ENCODE measurements at regions not wholly inside any gene's neighbourhood (a gene's known extent, or its start where the extent isn't known, plus 50 kb on each side); places are given as distances from the start of the nearest gene placed in this dataset.
"Not testable (repeated sequence)": the region's sequence is repeated elsewhere in the genome, so short reads cannot be mapped to it uniquely, and the experiment has no call there.

GRCh38 chr15:94858920-94859319 lies 627.6 kb downstream of the MCTP2 start:
- intact Hi-C loops (cut with DNase I; ENCODE audit: low total_unique reads), result no loop called here
- Histone ChIP-seq H3K4me1 (no peaks in the 10 kb centered on the region), H3K4me3 (no peak overlapping the region), H3K36me3 (no peaks in the 10 kb centered on the region), H3K27me3 (no peaks in the 10 kb centered on the region), H3K9me3 (no peaks in the 10 kb centered on the region), H3K27ac (no peak overlapping the region)
- no peak for TF ChIP-seq POLR2A (IDR thresholded peaks at IDR 0.05)
- TF ChIP-seq CTCF (IDR thresholded peaks at IDR 0.05), result no peak
- no peak for DNase-seq

GRCh38 chr15:94864600-94864999 lies 633.2 kb downstream of the MCTP2 start:
- Histone ChIP-seq H3K9me3 (no peaks in the 10 kb centered on the region), H3K27me3 (no peaks in the 10 kb centered on the region), H3K27ac (no peak overlapping the region), H3K4me3 (no peak overlapping the region), H3K4me1 (no peaks in the 10 kb centered on the region), H3K36me3 (no peaks in the 10 kb centered on the region)
- no peak for TF ChIP-seq POLR2A (IDR thresholded peaks at IDR 0.05)
- TF ChIP-seq CTCF (IDR thresholded peaks at IDR 0.05), result no peak
- intact Hi-C loops (cut with DNase I; ENCODE audit: low total_unique reads), result no loop called here
- no peak for DNase-seq

GRCh38 chr15:94868265-94868664 lies 636.9 kb downstream of the MCTP2 start:
- H3K27me3 ChIP-seq; H3K4me3 ChIP-seq; H3K36me3 ChIP-seq; DNase-seq; H3K27ac ChIP-seq; H3K4me1 ChIP-seq; H3K9me3 ChIP-seq; intact Hi-C loops (cut with DNase I; ENCODE audit: low total_unique reads): not testable (repeated sequence)

- TF ChIP-seq POLR2A (IDR thresholded peaks at IDR 0.05) (no peak), CTCF (IDR thresholded peaks at IDR 0.05) (no peak)
- H3K9me3 ChIP-seq, result no peaks in the 10 kb centered on the region
- no peaks in the 10 kb centered on the region for H3K27me3 ChIP-seq
- H3K4me3 ChIP-seq, result no peak overlapping the region
- no peaks in the 10 kb centered on the region for H3K36me3 ChIP-seq
- DNase-seq, result no peak
- intact Hi-C loops (cut with DNase I; ENCODE audit: low total_unique reads), result loop anchor here (2.0 kb wide), 1 partner anchor 43 kb away; no protein-coding TSS in a partner anchor
- H3K4me1 ChIP-seq, result no peaks in the 10 kb centered on the region
- no peak overlapping the region for H3K27ac ChIP-seq
Measured at GRCh38 chr15:94875550-94875949, 644.2 kb downstream of the MCTP2 start.

- Histone ChIP-seq H3K27ac (no peak overlapping the region), H3K27me3 (no peaks in the 10 kb centered on the region), H3K9me3 (no peaks in the 10 kb centered on the region), H3K4me3 (no peak overlapping the region), H3K4me1 (no peaks in the 10 kb centered on the region), H3K36me3 (no peaks in the 10 kb centered on the region)
- no peak for DNase-seq
- TF ChIP-seq POLR2A (IDR thresholded peaks at IDR 0.05) (no peak), CTCF (IDR thresholded peaks at IDR 0.05) (no peak)
- intact Hi-C loops (cut with DNase I; ENCODE audit: low total_unique reads), result no loop called here
Measured at GRCh38 chr15:94877833-94878232, 646.5 kb downstream of the MCTP2 start.

- TF ChIP-seq POLR2A (IDR thresholded peaks at IDR 0.05), result no peak
- no peak for TF ChIP-seq CTCF (IDR thresholded peaks at IDR 0.05)
- H3K4me1 ChIP-seq, result no peaks in the 10 kb centered on the region
- intact Hi-C loops (cut with DNase I; ENCODE audit: low total_unique reads), result no loop called here
Measured at GRCh38 chr15:94882071-94882712, 650.8 kb downstream of the MCTP2 start.

More at GRCh38 chr15:94882071-94882712, 650.8 kb downstream of the MCTP2 start:
- no peak for DNase-seq
- Histone ChIP-seq H3K9me3 (no peaks in the 10 kb centered on the region), H3K36me3 (no peaks in the 10 kb centered on the region), H3K27ac (no peak overlapping the region), H3K27me3 (no peaks in the 10 kb centered on the region), H3K4me3 (no peak overlapping the region)

Data from uterus (tissue), 3 donors.